Left ventricle myocardium inferior (tissue), 1 donor: ENCODE measurements at regions not wholly inside any gene's neighbourhood (a gene's known extent, or its start where the extent isn't known, plus 50 kb on each side); places are given as distances from the start of the nearest gene placed in this dataset.

Source experiments
- DNase-seq: peaks from one replicate; pipeline ENCODE4 v3.0.0-alpha.2; 2020
- H3K27ac ChIP-seq: fragments of 200-600 bp; replicated peaks from 2 replicates; pipeline ENCODE4 v1.8.0; 2021
- H3K27me3 ChIP-seq: fragments of 200-600 bp; 2 replicates; pipeline ENCODE4 v1.8.0; 2021; ENCODE audit warnings: low read depth
- H3K36me3 ChIP-seq: fragments of 200-600 bp; 2 replicates; pipeline ENCODE4 v1.8.0; 2021
- H3K4me1 ChIP-seq: fragments of 200-600 bp; 2 replicates; pipeline ENCODE4 v1.8.0; 2021
- H3K4me3 ChIP-seq: fragments of 200-600 bp; 2 replicates; pipeline ENCODE4 v1.8.0; 2021; ENCODE audit warnings: mild to moderate bottlenecking, moderate library complexity
- H3K9me3 ChIP-seq: fragments of 200-600 bp; replicated peaks from 2 replicates; pipeline ENCODE4 v1.8.0; 2021
- intact Hi-C: fragments of 100-400 bp; cut with micrococcal nuclease; formaldehyde crosslinking; loops from one replicate; pipeline ENCODE4 v1.11.0; 2022
- TF ChIP-seq, protein P1 (sequence below): fragments of 200-600 bp; IDR thresholded peaks from 2 replicates; pipeline ENCODE4 v1.8.0; 2021; ENCODE audit warnings: antibody characterized with exemption, mild to moderate bottlenecking, borderline replicate concordance
- donor health status: DM: no; HTN: yes; CAD: no; lungs with severe emphysema.

DNA sequence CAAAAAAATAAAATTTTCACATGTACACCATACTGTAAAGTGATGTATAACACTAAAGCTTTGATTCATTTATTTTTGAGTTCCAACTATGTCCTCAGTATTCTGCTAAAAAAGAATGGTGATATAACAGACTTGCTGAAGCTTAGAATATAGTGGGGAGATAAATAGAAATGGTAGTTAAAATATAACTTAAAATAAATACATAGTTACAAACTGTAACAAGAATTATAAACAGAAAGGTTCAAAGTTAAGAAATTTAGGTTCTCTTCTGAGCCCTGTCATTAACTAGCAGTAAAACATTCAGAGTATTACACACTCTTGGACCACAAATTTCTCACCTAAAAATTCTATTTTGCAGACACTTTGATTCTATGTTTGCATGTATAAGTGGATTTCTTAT, 392.1 kb downstream of the ANXA1 start:
- intact Hi-C loops, result no loop called here
- Histone ChIP-seq H3K4me3 (no peak overlapping the region), H3K4me1 (no peaks in the 10 kb centered on the region), H3K36me3 (no peaks in the 10 kb centered on the region), H3K27ac (no peak overlapping the region), H3K27me3 (no peaks in the 10 kb centered on the region), H3K9me3 (no peaks in the 10 kb centered on the region)
- TF ChIP-seq, protein P1, sequence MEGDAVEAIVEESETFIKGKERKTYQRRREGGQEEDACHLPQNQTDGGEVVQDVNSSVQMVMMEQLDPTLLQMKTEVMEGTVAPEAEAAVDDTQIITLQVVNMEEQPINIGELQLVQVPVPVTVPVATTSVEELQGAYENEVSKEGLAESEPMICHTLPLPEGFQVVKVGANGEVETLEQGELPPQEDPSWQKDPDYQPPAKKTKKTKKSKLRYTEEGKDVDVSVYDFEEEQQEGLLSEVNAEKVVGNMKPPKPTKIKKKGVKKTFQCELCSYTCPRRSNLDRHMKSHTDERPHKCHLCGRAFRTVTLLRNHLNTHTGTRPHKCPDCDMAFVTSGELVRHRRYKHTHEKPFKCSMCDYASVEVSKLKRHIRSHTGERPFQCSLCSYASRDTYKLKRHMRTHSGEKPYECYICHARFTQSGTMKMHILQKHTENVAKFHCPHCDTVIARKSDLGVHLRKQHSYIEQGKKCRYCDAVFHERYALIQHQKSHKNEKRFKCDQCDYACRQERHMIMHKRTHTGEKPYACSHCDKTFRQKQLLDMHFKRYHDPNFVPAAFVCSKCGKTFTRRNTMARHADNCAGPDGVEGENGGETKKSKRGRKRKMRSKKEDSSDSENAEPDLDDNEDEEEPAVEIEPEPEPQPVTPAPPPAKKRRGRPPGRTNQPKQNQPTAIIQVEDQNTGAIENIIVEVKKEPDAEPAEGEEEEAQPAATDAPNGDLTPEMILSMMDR, result no peak
- DNase-seq, result no peak

DNA sequence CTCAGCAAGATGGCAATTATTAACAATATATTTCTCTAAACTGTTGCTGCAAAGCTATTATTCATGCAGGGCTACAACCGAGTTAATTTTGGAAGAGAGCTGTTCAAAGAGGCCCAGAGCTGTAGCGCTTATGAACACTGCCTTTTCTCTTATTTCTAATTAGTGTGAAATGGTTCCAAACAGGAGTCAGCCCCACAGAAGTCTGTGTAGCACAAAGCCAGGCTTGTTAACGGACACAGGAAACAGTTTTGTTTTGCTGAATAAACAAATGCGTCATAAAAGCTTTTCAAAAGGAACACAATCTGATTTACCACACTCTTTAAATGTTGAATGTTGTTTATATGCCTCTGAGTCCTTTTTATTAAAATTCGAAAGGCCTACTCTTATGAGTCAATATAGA, 396.5 kb downstream of the ANXA1 start:
- H3K27ac ChIP-seq, result no peak overlapping the region
- H3K36me3 ChIP-seq, result no peaks in the 10 kb centered on the region
- H3K4me3 ChIP-seq, result no peak overlapping the region
- H3K9me3 ChIP-seq, result no peaks in the 10 kb centered on the region
- DNase-seq, result no peak
- no peaks in the 10 kb centered on the region for H3K4me1 ChIP-seq
- intact Hi-C loops, result no loop called here
- TF ChIP-seq, protein P1, result no peak
- no peaks in the 10 kb centered on the region for H3K27me3 ChIP-seq

DNA sequence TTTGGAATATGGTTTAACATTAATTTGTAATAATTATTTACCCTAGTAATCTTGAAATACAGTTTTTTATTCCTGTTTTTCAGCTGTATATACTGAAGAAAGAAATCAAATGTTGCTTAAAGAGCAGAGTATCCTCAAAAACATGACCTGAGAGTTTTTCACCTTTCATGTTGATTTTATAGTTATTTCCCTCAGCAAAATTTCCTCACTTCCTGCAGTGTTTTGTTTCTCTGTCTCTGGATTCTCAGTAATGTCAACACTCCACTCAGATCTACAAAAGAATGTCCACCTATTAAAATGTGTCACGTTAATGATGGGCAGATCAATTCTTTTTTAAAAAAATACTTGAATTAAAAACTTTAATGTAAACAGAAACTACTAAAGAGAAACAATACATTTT, 398.3 kb downstream of the ANXA1 start:
- Histone ChIP-seq H3K4me3 (no peak overlapping the region), H3K9me3 (no peaks in the 10 kb centered on the region), H3K4me1 (no peaks in the 10 kb centered on the region), H3K27ac (no peak overlapping the region), H3K36me3 (no peaks in the 10 kb centered on the region), H3K27me3 (no peaks in the 10 kb centered on the region)
- intact Hi-C loops, result no loop called here
- TF ChIP-seq, protein P1, result no peak
- no peak for DNase-seq

DNA sequence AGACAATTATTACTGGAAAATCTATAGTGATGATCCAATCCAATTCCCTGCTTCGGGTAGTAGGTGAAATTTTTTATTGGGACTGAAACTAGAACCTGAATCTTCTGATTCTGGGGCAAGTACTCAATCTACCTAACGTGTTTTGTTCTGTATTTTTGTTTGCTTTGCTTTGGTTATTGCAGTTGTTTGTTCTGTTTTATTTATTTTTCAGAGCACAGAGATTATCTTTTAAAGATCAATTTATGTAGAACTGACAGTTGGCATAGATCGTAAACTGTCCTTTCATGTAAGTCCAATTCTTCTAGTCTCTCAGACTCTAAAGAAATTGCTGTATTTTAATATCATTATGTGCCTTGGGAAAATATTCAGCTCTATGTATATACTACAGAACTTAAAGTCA, 401.6 kb downstream of the ANXA1 start:
- Histone ChIP-seq H3K36me3 (no peaks in the 10 kb centered on the region), H3K4me1 (no peaks in the 10 kb centered on the region), H3K27ac (no peak overlapping the region), H3K27me3 (no peaks in the 10 kb centered on the region), H3K4me3 (no peak overlapping the region), H3K9me3 (no peaks in the 10 kb centered on the region)
- TF ChIP-seq, protein P1, result no peak
- no peak for DNase-seq
- intact Hi-C loops, result no loop called here

DNA sequence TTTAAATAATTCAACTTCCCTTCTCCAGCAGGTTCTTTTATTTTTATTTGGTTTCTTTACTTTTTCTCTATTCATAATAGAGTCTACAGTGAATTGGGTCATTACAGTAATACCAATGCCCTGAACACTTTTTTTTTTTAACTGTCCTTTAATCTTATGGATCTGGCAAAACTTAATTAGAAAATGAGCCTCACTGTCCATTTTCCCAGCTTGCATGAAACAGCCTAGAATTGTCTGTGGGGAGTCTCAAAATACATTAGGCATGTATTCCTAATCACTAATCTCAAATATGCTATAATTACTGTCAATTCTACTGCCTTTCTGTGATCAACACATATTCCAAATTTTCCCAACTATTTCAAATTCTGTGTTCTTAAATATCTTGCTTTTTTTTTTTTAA, 406.8 kb downstream of the ANXA1 start:
- DNase-seq, result no peak
- H3K4me3 ChIP-seq, result no peak overlapping the region
- H3K4me1 ChIP-seq, result no peaks in the 10 kb centered on the region
- intact Hi-C loops, result no loop called here
- no peaks in the 10 kb centered on the region for H3K27me3 ChIP-seq
- H3K36me3 ChIP-seq, result no peaks in the 10 kb centered on the region
- TF ChIP-seq, protein P1, result no peak
- H3K9me3 ChIP-seq, result peaks cover 6% of the 10 kb centered on the region
- H3K27ac ChIP-seq, result no peak overlapping the region

DNA sequence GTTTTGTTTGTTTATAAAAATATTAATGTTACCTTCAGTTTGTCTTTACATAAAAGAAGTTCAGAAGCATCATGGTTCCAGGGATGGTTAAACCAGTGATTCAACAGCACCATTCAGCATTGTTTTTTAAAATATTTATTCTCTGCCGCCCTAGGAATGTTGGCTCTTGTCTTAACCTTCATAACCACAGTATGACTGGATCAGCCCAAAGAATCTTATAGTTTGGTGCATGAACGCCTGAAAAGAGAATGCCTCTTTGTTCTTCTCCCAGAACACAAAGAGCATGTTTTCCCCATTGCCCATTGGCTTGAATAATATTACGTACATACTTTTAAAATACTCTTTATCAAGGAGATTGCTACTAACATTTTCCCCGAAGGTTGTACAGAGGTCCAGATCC, 413.4 kb downstream of the ANXA1 start:
- intact Hi-C loops, result loop anchor here (5.0 kb wide), 1 partner anchor 293 kb away; no protein-coding TSS in a partner anchor
- Histone ChIP-seq H3K36me3 (no peaks in the 10 kb centered on the region), H3K9me3 (peaks cover 15% of the 10 kb centered on the region), H3K27me3 (no peaks in the 10 kb centered on the region), H3K4me3 (no peak overlapping the region), H3K4me1 (no peaks in the 10 kb centered on the region), H3K27ac (no peak overlapping the region)
- TF ChIP-seq, protein P1, result no peak
- no peak for DNase-seq
